HEK293T (cell line): ENCODE measurements at regions not wholly inside any gene's neighbourhood (a gene's known extent, or its start where the extent isn't known, plus 50 kb on each side); places are given as distances from the start of the nearest gene placed in this dataset.

Source experiments
- ELF4 ChIP-seq: fragments of 450-650 bp; IDR thresholded peaks from 2 replicates; pipeline ENCODE4 v1.6.1; 2017; ENCODE audit warnings: antibody characterized with exemption
- FOXK2 ChIP-seq: fragments of 450-650 bp; IDR thresholded peaks from 2 replicates; pipeline ENCODE4 v1.6.1; 2016; ENCODE audit warnings: mild to moderate bottlenecking
- NFRKB ChIP-seq: fragments of 450-650 bp; IDR thresholded peaks from 2 replicates; pipeline ENCODE4 v1.6.1; 2016; ENCODE audit warnings: mild to moderate bottlenecking, moderate library complexity

DNA sequence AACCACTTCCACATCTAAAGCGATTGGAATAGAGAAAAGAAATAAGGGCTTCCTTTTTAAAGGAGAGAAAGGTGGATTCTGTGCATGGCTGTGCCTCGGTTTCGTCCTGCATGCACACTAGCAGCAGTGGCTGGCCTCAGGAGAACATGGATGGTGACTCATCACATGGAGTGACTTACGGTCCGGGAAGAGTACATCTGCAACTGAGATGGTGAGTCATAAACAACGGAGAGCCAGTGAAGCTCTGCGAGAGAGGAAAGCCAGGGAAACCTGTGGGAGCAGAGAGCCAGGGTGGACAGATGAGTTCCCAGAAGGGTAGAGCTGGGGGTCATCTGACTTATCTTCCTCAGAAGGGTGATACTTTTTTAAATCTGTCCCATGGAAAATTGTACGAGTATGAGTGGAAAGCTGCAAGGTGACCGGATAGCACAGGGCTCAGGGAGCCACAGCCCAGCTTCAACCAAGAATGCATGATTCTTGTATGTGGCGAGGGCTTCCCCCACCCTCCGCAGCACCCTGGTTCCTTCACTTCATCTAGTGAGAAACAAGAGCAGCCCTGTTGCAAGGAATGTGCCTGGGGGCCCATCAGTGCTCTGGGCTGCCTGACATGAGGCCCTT lies 259.1 kb downstream of the KLF6 start:
- TF ChIP-seq FOXK2 (no peak), ELF4 (no peak), NFRKB (no peak)
